ENCODE measurements at regions not wholly inside any gene's neighbourhood (a gene's known extent, or its start where the extent isn't known, plus 50 kb on each side); places are given as distances from the start of the nearest gene placed in this dataset.
"Not testable (repeated sequence)": the region's sequence is repeated elsewhere in the genome, so short reads cannot be mapped to it uniquely, and the experiment has no call there.

- TF ChIP-seq CTCF (IDR thresholded peaks at IDR 0.05; ENCODE audit: insufficient read depth, missing control alignments): no peak
- DNase-seq (ENCODE audit: insufficient read length, low spot score) (no peak), FAIRE-seq (no peak)
Measured at GRCh38 chr4:71081192-71081591, 87.7 kb downstream of the DCK start.

GRCh38 chr4:71093745-71094144 lies 100.3 kb downstream of the DCK start:
- DNase-seq (ENCODE audit: insufficient read length, low spot score) (no peak), FAIRE-seq (no peak)
- no peak for TF ChIP-seq CTCF (IDR thresholded peaks at IDR 0.05; ENCODE audit: insufficient read depth, missing control alignments)

- FAIRE-seq: no peak
- no peak for TF ChIP-seq CTCF (IDR thresholded peaks at IDR 0.05; ENCODE audit: insufficient read depth, missing control alignments)
Measured at GRCh38 chr4:71094201-71094600, 100.8 kb downstream of the DCK start.

GRCh38 chr4:71095141-71095540 lies 101.7 kb downstream of the DCK start:
- TF ChIP-seq CTCF (IDR thresholded peaks at IDR 0.05; ENCODE audit: insufficient read depth, missing control alignments): no peak
- FAIRE-seq (no peak), DNase-seq (ENCODE audit: insufficient read length, low spot score) (no peak)

More at GRCh38 chr4:71094201-71094600, 100.8 kb downstream of the DCK start:
- no peak for DNase-seq (ENCODE audit: insufficient read length, low spot score)

- DNase-seq (ENCODE audit: insufficient read length, low spot score) (no peak), FAIRE-seq (no peak)
- TF ChIP-seq CTCF (IDR thresholded peaks at IDR 0.05; ENCODE audit: insufficient read depth, missing control alignments): no peak
Measured at GRCh38 chr4:71095545-71095944, 102.1 kb downstream of the DCK start.

GRCh38 chr4:71107726-71108125 lies 114.3 kb downstream of the DCK start:
- DNase-seq (ENCODE audit: insufficient read length, low spot score): no peak
- no peak for TF ChIP-seq CTCF (IDR thresholded peaks at IDR 0.05; ENCODE audit: insufficient read depth, missing control alignments)
- no peak for FAIRE-seq

GRCh38 chr4:71110499-71110898 lies 117.0 kb downstream of the DCK start:
- DNase-seq (ENCODE audit: insufficient read length, low spot score): no peak
- no peak for FAIRE-seq
- no peak for TF ChIP-seq CTCF (IDR thresholded peaks at IDR 0.05; ENCODE audit: insufficient read depth, missing control alignments)

GRCh38 chr4:71111133-71111532 lies 117.7 kb downstream of the DCK start:
- DNase-seq (ENCODE audit: insufficient read length, low spot score); FAIRE-seq: not testable (repeated sequence)
